ENCODE measurements at regions not wholly inside any gene's neighbourhood (a gene's known extent, or its start where the extent isn't known, plus 50 kb on each side); places are given as distances from the start of the nearest gene placed in this dataset.

DNA sequence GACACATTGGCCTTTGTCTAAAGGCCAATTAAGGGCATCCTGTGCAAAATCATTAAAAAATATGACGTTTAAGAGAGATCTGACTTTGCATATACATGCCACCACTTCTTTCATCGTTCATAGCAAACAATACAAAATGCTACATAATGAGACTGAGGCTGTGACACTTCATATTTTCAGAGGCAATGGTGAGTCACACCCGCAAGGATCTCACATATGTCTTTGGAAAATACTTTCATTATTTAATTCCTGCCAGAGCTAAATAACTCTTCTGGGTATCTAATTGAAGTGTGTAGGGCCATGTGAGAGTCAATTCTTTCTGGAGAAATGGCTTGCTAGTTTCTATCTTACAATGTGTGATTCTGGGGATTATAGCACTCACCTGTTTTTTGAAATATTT, 222.8 kb upstream of the NLGN4Y start:
- Histone ChIP-seq H3K4me3 (no peak overlapping the region), H3K27me3 (no peaks in the 10 kb centered on the region), H3K27ac (no peak overlapping the region), H3K9me3 (no peaks in the 10 kb centered on the region), H3K36me3 (no peaks in the 10 kb centered on the region), H3K4me1 (no peaks in the 10 kb centered on the region)
- intact Hi-C loops (cut with DNase I), result no loop called here
- no peak for TF ChIP-seq CTCF (IDR thresholded peaks at IDR 0.05)
- ATAC-seq (no peak), DNase-seq (no peak)

- DNase-seq (no peak), ATAC-seq (no peak)
- H3K27me3 ChIP-seq, result no peaks in the 10 kb centered on the region
- H3K4me3 ChIP-seq, result no peak overlapping the region
- no peak for TF ChIP-seq CTCF (IDR thresholded peaks at IDR 0.05)
- H3K36me3 ChIP-seq, result no peaks in the 10 kb centered on the region
- H3K27ac ChIP-seq, result no peak overlapping the region
- no peaks in the 10 kb centered on the region for H3K4me1 ChIP-seq
- no peaks in the 10 kb centered on the region for H3K9me3 ChIP-seq
- intact Hi-C loops (cut with DNase I), result no loop called here
Observed at GRCh38 chrY:14328677-14329345, 195.5 kb upstream of the NLGN4Y start.

- ATAC-seq (no peak), DNase-seq (no peak)
- no peak for TF ChIP-seq CTCF (IDR thresholded peaks at IDR 0.05)
- intact Hi-C loops (cut with DNase I), result no loop called here
- no peaks in the 10 kb centered on the region for H3K4me1 ChIP-seq
- no peaks in the 10 kb centered on the region for H3K9me3 ChIP-seq
- no peak overlapping the region for H3K27ac ChIP-seq
- no peak overlapping the region for H3K4me3 ChIP-seq
- no peaks in the 10 kb centered on the region for H3K27me3 ChIP-seq
- H3K36me3 ChIP-seq, result no peaks in the 10 kb centered on the region
Observed at GRCh38 chrY:14330362-14330761, 194.0 kb upstream of the NLGN4Y start.

DNA sequence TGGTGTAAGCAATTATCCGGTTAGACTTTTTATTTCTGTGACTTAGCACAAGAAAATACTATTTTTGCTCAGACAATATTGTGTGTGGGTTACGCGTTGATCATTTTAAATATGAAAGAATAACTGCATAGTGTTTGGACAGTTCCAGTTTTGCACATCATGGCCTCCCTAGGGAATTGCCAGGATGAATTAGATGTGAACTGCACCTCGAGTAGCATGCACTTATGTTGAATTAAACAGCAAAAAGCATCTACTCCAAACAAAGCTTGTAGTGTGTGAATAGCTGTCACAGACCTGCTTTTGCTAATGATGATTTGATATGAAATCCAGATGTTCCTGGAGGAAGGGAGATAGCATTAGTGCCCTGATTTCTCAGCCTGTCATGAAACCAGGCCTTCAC, 184.8 kb upstream of the NLGN4Y start:
- H3K4me3 ChIP-seq, result no peak overlapping the region
- H3K27me3 ChIP-seq, result no peaks in the 10 kb centered on the region
- no peaks in the 10 kb centered on the region for H3K36me3 ChIP-seq
- H3K27ac ChIP-seq, result no peak overlapping the region
- H3K9me3 ChIP-seq, result no peaks in the 10 kb centered on the region
- intact Hi-C loops (cut with DNase I), result no loop called here
- no peaks in the 10 kb centered on the region for H3K4me1 ChIP-seq
- no peak for TF ChIP-seq CTCF (IDR thresholded peaks at IDR 0.05)
- DNase-seq, result no peak
- ATAC-seq, result no peak

DNA sequence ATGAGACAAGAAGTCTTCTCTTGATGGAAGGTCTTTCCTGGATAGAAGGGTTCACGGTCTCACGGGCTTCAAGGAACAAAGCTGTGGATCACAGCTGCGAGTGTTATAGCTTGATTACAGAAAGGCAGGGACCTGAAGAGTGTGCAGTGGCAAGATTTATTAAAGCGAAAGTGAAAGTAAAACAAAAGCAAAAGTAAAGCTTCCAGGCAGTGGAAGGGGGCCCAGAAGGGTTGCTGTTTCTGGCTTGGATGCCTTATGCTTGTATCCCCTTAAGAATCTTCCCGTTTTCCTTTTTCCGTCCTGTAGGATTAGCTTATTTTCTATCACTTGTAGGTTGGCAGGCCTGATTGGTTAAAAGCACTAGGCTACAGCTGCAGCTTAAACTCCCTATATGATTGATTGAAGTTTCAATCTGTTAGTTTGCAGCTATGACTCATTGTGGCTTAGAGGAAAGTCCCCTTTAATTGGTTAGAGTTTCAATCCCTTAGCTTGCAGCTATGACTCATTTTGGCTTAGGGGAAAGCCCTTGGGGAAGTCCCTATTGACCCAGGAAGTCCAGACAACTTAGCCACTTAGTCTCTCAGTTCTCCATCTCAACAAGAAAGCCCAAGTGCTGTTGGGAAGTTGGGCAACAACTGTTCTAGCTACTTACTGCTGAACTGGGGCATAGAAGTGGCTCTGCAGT, 183.7 kb upstream of the NLGN4Y start:
- no peaks in the 10 kb centered on the region for H3K27me3 ChIP-seq
- no peaks in the 10 kb centered on the region for H3K4me1 ChIP-seq
- H3K36me3 ChIP-seq, result no peaks in the 10 kb centered on the region
- ATAC-seq (no peak), DNase-seq (no peak)
- TF ChIP-seq CTCF (IDR thresholded peaks at IDR 0.05), result no peak
- H3K4me3 ChIP-seq, result no peak overlapping the region
- intact Hi-C loops (cut with DNase I), result no loop called here
- no peaks in the 10 kb centered on the region for H3K9me3 ChIP-seq
- H3K27ac ChIP-seq, result no peak overlapping the region
